GM21737 (cell line): ENCODE measurements at regions not wholly inside any gene's neighbourhood (a gene's known extent, or its start where the extent isn't known, plus 50 kb on each side); places are given as distances from the start of the nearest gene placed in this dataset.

ENCODE experiments used
- ATAC-seq: cut with Tn5 transposase; IDR thresholded peaks from one replicate; pipeline ENCODE4 v1.9.1; 2021; ENCODE audit warnings: mild to moderate bottlenecking, moderate library complexity; ENCODE audit not compliant: unreplicated experiment

- ATAC-seq: no peak
Measured at GRCh38 chr2:122451697-122452096, 696.2 kb downstream of the TSN start.

DNA sequence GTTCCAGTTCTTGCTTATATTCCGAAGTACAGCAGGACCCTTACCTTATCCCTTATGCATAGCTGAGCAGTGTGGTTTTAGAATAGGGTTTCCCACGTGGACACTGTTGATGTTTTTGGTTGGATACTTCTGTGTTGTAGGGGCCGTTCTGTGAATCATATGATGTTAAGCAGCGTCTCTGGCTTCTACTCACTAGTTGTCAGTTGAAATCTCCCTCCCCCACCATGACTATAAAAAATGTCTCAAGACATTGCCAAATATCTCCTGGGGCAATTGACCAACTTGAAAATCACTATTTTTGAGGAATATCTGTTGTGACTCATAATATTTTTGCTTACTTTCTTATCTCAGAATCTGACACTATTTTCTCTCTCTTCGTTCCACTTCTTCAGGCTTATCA, 713.7 kb downstream of the TSN start:
- no peak for ATAC-seq

DNA sequence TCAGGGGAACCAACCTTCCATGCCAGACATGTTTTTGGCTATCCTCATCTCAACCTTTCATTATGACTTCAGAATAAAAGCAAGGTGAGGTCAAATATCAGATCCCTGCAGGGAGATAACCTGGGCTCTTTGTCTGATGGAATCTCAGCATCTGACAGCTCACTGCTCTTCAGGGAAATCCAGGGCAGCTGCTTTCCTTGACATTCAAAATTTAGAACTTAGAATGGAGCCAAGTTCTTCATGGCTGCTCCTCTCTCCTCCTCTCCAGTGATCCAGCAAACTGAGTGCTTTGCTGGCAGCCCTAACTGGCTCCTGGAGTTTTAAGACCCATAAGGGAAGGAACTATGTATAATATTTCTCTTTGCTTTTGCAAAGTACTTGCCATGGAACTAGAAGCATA, 716.3 kb downstream of the TSN start:
- ATAC-seq: no peak

DNA sequence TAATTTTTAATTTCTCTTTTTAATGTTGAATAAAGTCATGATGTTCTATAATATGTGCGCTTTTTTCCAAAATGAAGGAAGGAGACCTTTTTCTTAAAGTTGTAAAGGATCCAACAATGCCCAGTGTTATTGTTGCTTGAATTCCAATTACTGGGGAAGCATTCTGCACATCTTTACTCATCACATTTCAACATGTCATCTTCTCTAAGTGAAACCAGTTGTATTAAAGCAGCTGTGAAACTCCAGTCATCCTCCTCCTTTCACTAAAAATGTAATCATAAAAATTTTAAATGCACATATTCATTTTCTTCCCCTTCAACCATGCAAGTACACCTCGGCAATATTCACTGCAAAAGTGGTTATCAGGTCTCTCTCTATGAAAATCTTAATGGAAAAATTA, 722.7 kb downstream of the TSN start:
- no peak for ATAC-seq

GRCh38 chr2:122478771-122479170, 723.3 kb downstream of the TSN start:
- ATAC-seq: no peak

DNA sequence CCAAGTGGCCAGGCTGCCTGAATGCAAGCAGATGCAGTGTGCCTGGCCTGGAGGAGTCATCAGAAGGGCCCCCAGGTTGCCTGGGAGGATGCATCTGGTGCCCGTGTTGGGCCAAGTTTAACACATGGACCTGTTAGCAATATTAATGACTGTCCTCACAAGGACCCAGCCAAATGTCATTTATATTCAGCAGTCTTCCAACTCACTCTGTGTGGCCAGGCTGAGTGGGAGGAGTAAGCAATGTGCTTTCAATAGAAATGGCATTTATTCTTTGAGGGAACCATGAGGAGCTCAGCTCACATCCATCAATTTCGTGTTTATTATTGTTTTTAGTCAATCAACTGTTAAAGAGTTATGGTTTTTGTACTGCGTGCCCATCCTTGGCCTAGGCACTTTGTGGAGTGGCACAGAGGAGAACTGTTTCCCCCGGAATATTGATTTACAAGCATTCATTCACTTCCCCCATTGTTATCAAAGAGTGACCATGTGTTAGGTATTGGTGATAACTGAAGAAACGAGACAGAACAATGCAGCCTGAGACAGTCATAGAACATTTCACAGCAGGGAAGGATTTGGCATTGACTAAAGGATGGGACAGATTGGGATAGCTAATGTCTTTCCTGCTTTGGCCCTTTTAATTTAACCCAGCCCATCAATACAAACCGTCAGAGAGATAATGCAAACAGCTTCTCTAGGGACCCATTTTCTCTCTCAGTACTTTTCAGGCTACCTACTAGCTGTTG, 725.2 kb downstream of the TSN start:
- no peak for ATAC-seq

GRCh38 chr2:122481244-122481622, 725.8 kb downstream of the TSN start:
- ATAC-seq: no peak

- no peak for ATAC-seq
Measured at GRCh38 chr2:122481717-122482116, 726.3 kb downstream of the TSN start.

DNA sequence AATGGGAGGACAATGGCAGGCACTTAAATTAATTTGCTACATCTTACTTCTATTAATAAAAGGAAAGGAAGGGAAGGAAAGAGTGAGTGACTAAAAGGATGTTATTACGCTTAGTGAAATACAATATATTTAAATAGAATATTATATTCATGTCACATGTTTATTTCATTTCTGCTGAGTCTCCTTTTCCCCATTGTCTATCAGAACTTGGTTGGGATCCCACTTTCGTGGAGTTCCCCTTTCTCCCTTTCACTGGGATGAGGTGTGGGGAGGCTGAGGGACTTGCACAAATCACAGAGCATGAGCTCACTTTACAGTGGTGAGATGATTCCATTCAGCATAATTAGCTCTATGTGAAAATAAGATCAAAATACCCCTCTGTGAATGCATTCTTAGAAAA, 730.6 kb downstream of the TSN start:
- no peak for ATAC-seq

DNA sequence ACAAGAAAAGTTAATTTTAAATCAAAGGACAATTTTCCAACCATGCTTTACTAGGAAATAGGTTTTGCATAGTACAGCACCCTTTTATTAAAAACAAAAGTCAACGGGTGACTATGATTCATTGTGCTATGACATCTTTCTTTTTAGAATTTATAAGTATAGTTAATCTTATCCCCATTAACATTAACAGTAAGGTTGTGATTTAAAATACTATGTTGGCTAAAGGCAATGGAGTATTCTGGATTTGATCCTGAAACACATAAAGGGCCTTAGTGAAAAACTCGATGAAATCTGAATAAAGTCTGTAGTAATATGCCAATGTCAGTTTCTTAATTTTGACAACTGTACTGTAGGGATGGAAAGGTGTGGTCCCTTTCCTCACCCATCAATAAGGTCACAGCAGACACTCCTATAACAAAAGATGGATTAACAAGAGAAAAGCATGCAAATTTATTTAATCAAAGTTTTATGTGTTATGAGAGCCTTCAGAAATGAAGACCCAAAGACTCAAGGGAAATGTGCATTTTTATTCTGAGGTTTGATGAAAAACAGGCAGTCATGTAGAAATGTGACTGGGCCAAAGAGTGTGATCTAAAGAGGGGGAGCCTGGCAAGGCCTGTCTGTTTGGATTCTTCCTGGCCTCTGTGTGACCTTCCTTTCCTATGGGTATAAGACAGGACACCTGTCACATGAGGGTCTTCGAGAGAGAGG, 731.4 kb downstream of the TSN start:
- ATAC-seq: no peak

DNA sequence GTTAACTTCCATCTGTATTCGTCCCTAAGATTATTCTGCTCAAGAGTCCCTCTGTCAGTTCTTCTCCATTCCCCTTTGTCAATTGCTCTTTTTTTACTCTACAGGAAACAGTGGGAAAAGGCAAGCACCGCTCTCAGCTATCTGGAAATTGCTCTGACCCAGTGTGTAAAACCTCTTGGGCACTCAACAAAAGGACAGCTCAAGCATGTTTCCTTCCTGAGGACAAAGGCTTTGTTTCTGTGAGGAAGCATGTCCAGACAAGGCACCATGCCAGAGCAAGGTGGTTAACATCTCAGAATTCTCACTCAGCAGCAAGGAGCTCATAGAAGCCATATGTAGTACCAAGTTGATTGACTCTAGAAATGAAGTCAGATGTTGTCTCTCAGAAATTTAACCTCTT, 735.6 kb downstream of the TSN start:
- no peak for ATAC-seq

- ATAC-seq: no peak
Measured at GRCh38 chr2:122500316-122501105, 745.1 kb downstream of the TSN start.

DNA sequence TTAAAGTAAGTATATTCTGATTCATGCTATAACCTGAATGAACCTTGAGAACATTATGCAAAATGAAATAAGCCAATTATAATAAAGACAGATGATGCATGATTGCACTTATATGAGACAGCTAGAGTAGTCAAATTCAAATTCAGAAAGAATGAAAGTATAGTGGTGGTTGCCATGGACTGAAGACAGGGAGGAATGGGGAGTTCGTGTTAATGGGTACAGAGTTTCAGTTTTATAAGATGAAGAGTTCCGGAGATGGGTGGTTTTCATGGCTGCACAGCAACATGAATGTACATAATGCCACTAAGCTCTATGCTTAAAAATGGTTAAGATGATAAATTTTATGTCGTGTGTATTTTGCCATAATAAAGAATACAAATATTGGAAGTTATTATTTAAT, 751.2 kb downstream of the TSN start:
- ATAC-seq: no peak

DNA sequence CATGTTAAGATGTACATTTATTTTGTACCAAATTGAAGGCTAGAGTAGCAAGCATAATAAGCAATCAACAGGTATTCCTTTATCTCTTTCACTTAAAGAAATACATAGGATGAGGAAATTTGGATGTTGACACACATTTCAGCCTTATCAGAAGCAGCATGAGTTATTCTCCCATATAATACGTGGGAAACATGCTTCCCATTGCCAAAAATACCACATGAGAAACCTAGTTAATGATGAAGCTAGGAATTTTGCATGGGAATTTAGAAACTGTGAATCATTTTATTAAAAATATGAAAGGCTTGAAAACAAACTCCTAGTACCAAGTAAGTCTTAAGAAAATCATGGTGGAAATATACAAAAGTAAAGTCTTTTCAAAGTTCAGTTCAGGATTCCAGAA, 751.8 kb downstream of the TSN start:
- ATAC-seq: no peak

- no peak for ATAC-seq
Measured at GRCh38 chr2:122512091-122512490, 756.6 kb downstream of the TSN start.

DNA sequence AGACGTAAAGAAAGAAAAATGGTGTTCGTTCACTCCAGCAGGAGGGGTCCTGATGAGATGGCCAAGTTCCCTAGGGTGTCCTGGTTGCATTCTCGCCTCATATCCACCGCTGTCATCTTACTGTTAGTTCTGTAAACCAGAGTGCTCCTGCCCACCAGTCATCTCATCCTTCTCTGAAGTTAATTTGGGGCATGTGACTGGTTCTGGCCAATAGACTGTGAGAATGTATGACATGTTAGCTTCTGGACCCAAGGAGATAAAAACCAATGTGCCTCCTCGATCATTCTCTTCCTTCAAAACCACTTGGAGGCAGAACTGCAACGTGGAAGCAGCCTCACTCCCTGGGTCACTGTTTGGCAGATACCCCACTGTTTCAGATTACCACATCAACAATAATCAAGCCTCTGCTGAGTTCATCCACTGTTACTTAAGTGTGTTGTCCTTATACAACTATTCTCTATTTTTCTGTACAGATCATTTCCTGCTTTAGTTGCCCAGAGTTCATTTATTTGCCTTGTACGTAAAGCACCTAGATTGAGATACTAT, 759.1 kb downstream of the TSN start:
- no peak for ATAC-seq

DNA sequence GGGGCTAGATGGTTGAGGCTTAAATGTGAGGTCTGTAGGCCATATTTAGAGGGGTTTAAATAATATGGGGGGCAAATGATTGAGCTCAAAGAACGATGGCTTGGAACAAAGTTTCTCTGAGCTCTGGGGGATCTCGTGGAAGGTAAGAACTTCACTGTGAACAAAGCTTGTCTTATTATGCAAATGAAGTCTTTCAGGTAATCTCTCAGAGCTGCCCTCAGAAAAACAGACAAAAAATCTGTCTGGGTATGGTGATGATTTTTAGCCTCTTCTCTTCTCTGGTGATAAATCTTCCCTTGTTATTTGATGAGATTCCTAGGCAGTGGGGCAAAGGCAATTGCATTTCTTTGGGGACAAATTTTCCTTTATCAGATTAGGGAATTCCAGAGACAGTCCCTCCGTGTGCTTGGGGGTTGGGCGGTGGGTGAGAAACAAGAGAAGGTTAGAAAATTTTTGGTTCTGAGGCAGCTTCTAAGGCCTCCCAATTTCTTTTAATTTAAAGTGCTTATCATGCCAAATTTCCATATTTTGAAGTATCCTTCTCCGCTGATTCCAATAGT, 760.4 kb downstream of the TSN start:
- ATAC-seq: no peak

GRCh38 chr2:122516775-122517174, 761.3 kb downstream of the TSN start:
- ATAC-seq: no peak

DNA sequence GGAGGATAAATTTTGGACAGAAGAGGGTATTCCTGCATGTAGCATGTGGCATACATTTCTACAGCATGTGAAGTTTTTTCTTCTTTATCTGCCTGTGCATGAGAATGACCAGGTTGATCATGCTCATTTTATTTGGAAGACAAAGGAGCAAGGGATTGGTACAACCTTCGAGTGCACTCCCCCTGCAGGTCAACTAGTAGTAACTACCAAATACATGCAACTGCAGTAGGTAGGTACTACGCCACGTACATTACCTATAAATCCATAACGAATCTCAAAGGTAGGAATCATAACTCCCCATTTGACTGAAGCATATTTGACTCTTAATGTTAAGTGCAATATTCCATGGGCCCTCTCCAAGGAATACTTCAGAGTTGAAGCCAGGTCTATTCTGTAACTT, 763.9 kb downstream of the TSN start:
- no peak for ATAC-seq

- no peak for ATAC-seq
Measured at GRCh38 chr2:122519821-122520611, 764.6 kb downstream of the TSN start.

- ATAC-seq: no peak
Measured at GRCh38 chr2:122523143-122523542, 767.7 kb downstream of the TSN start.
